ENCODE measurements at regions not wholly inside any gene's neighbourhood (a gene's known extent, or its start where the extent isn't known, plus 50 kb on each side); places are given as distances from the start of the nearest gene placed in this dataset.

GRCh38 chr9:4413856-4414255, 76.4 kb upstream of the SLC1A1 start:
- no peak for TF ChIP-seq CTCF (conservative IDR thresholded peaks at IDR 0.05; ENCODE audit: low read depth, low read length)
- H3K4me3 ChIP-seq (ENCODE audit: low read depth, low read length), result no peak overlapping the region
- peak; percentile 9 for DNase-seq (ENCODE audit: low read depth)

GRCh38 chr9:4404156-4404555, 86.1 kb upstream of the SLC1A1 start:
- no peak for TF ChIP-seq CTCF (conservative IDR thresholded peaks at IDR 0.05; ENCODE audit: low read depth, low read length)
- DNase-seq (ENCODE audit: low read depth), result no peak
- H3K4me3 ChIP-seq (ENCODE audit: low read depth, low read length), result no peak overlapping the region

- TF ChIP-seq CTCF (conservative IDR thresholded peaks at IDR 0.05; ENCODE audit: low read depth, low read length), result no peak
- no peak overlapping the region for H3K4me3 ChIP-seq (ENCODE audit: low read depth, low read length)
- no peak for DNase-seq (ENCODE audit: low read depth)
Observed at GRCh38 chr9:4402501-4402900, 87.8 kb upstream of the SLC1A1 start.

GRCh38 chr9:4400731-4401130, 89.5 kb upstream of the SLC1A1 start:
- no peak for TF ChIP-seq CTCF (conservative IDR thresholded peaks at IDR 0.05; ENCODE audit: low read depth, low read length)
- H3K4me3 ChIP-seq (ENCODE audit: low read depth, low read length), result no peak overlapping the region
- DNase-seq (ENCODE audit: low read depth), result no peak

GRCh38 chr9:4397917-4398316, 92.4 kb upstream of the SLC1A1 start:
- DNase-seq (ENCODE audit: low read depth), result peak; percentile 57
- H3K4me3 ChIP-seq (ENCODE audit: low read depth, low read length), result no peak overlapping the region
- TF ChIP-seq CTCF (conservative IDR thresholded peaks at IDR 0.05; ENCODE audit: low read depth, low read length), result no peak

GRCh38 chr9:4393806-4394523, 94.1 kb upstream of the GLIS3 start:
- DNase-seq (ENCODE audit: low read depth), result no peak
- H3K4me3 ChIP-seq (ENCODE audit: low read depth, low read length), result no peak overlapping the region
- TF ChIP-seq CTCF (conservative IDR thresholded peaks at IDR 0.05; ENCODE audit: low read depth, low read length), result no peak

GRCh38 chr9:4389755-4390154, 89.9 kb upstream of the GLIS3 start:
- DNase-seq (ENCODE audit: low read depth), result peak; percentile 50
- TF ChIP-seq CTCF (conservative IDR thresholded peaks at IDR 0.05; ENCODE audit: low read depth, low read length), result no peak
- no peak overlapping the region for H3K4me3 ChIP-seq (ENCODE audit: low read depth, low read length)
